GM19372 (cell line): ENCODE measurements at regions not wholly inside any gene's neighbourhood (a gene's known extent, or its start where the extent isn't known, plus 50 kb on each side); places are given as distances from the start of the nearest gene placed in this dataset.
"Not testable (repeated sequence)": the region's sequence is repeated elsewhere in the genome, so short reads cannot be mapped to it uniquely, and the experiment has no call there.

Experiments
- ATAC-seq: cut with Tn5 transposase; IDR thresholded peaks from one replicate; pipeline ENCODE4 v1.9.1; 2021; ENCODE audit warnings: mild to moderate bottlenecking, low read depth, moderate library complexity; ENCODE audit not compliant: unreplicated experiment

GRCh38 chr2:7691961-7692656 lies 774.9 kb downstream of the RNF144A start:
- ATAC-seq = no peak

- ATAC-seq = no peak
These were observed 775.5 kb downstream of the RNF144A start for GRCh38 chr2:7692657-7693161.

- ATAC-seq = no peak
These were observed 776.2 kb downstream of the RNF144A start for GRCh38 chr2:7693246-7694075.

GRCh38 chr2:7694076-7694985 lies 777.1 kb downstream of the RNF144A start:
- no peak for ATAC-seq

- not testable (repeated sequence) for ATAC-seq
These were observed 779.3 kb downstream of the RNF144A start for GRCh38 chr2:7696556-7696955.

- ATAC-seq = no peak
These were observed 779.8 kb downstream of the RNF144A start for GRCh38 chr2:7697052-7697451.

- ATAC-seq = no peak
These were observed 784.6 kb downstream of the RNF144A start for GRCh38 chr2:7701791-7702190.

- ATAC-seq = no peak
These were observed 785.8 kb downstream of the RNF144A start for GRCh38 chr2:7703048-7703447.

- ATAC-seq = no peak
These were observed 786.4 kb downstream of the RNF144A start for GRCh38 chr2:7703543-7704144.

- ATAC-seq = no peak
These were observed 787.2 kb downstream of the RNF144A start for GRCh38 chr2:7704296-7704865.

- ATAC-seq = no peak
These were observed 789.6 kb downstream of the RNF144A start for GRCh38 chr2:7706791-7707190.

GRCh38 chr2:7707723-7708122 lies 790.5 kb downstream of the RNF144A start:
- ATAC-seq = no peak

GRCh38 chr2:7709907-7710306 lies 792.7 kb downstream of the RNF144A start:
- ATAC-seq = no peak

- no peak for ATAC-seq
These were observed 794.0 kb downstream of the RNF144A start for GRCh38 chr2:7711167-7711566.

GRCh38 chr2:7719876-7720275 lies 802.7 kb downstream of the RNF144A start:
- no peak for ATAC-seq

GRCh38 chr2:7721413-7721995 lies 804.3 kb downstream of the RNF144A start:
- no peak for ATAC-seq

- ATAC-seq = no peak
These were observed 805.1 kb downstream of the RNF144A start for GRCh38 chr2:7722212-7722910.

- no peak for ATAC-seq
These were observed 807.1 kb downstream of the RNF144A start for GRCh38 chr2:7724336-7724735.
